H9 (cell line): ENCODE measurements at regions not wholly inside any gene's neighbourhood (a gene's known extent, or its start where the extent isn't known, plus 50 kb on each side); places are given as distances from the start of the nearest gene placed in this dataset.

Experiments
- DNase-seq: peaks from one replicate; pipeline ENCODE4 v3.0.0-alpha.2; 2017
- H2AFZ ChIP-seq: one replicate; pipeline ENCODE4 v1.6.1; 2013; ENCODE audit warnings: mild to moderate bottlenecking, low read length, control low read depth, moderate library complexity
- H2AK5ac ChIP-seq: 2 replicates; pipeline ENCODE4 v1.6.1; 2013; ENCODE audit warnings: low read length, control low read depth, mixed read lengths; ENCODE audit not compliant: insufficient read length
- H2BK120ac ChIP-seq: one replicate; pipeline ENCODE4 v1.6.1; 2013; ENCODE audit warnings: low read depth, mild to moderate bottlenecking, low read length, control low read depth, inconsistent platforms; ENCODE audit not compliant: poor library complexity, severe bottlenecking
- H2BK12ac ChIP-seq: 2 replicates; pipeline ENCODE4 v1.6.1; 2013; ENCODE audit warnings: low read length, control low read depth, mixed read lengths, low read depth; ENCODE audit not compliant: insufficient read length
- H2BK15ac ChIP-seq: 2 replicates; pipeline ENCODE4 v1.6.1; 2013; ENCODE audit warnings: low read depth, low read length, control low read depth
- H2BK20ac ChIP-seq: one replicate; pipeline ENCODE4 v1.6.1; 2013; ENCODE audit warnings: low read depth, mild to moderate bottlenecking, low read length, control low read depth, inconsistent platforms; ENCODE audit not compliant: poor library complexity, severe bottlenecking
- H2BK5ac ChIP-seq: 2 replicates; pipeline ENCODE4 v1.6.1; 2013; ENCODE audit warnings: low read length, control low read depth, mixed read lengths; ENCODE audit not compliant: insufficient read length
- H3K14ac ChIP-seq: 2 replicates; pipeline ENCODE4 v1.6.1; 2013; ENCODE audit warnings: low read length, control low read depth; ENCODE audit not compliant: insufficient read depth
- H3K18ac ChIP-seq: 2 replicates; pipeline ENCODE4 v1.6.1; 2013; ENCODE audit warnings: low read depth, mild to moderate bottlenecking, mixed read lengths, low read length, control low read depth; ENCODE audit not compliant: insufficient read length
- H3K23ac ChIP-seq: 2 replicates; pipeline ENCODE4 v1.6.1; 2013; ENCODE audit warnings: low read length, control low read depth, mixed read lengths, low read depth; ENCODE audit not compliant: insufficient read length
- H3K23me2 ChIP-seq: 2 replicates; pipeline ENCODE4 v1.6.1; 2013; ENCODE audit warnings: low read depth, mild to moderate bottlenecking, mixed read lengths, low read length, control low read depth; ENCODE audit not compliant: insufficient read length, poor library complexity, severe bottlenecking
- H3K27ac ChIP-seq: 2 replicates; pipeline ENCODE4 v1.5.1; 2013; ENCODE audit warnings: low read length, control low read depth, mixed read lengths, low read depth; ENCODE audit not compliant: insufficient read length
- H3K27me3 ChIP-seq: 2 replicates; pipeline ENCODE4 v1.6.1; 2013; ENCODE audit warnings: low read length, control low read depth, inconsistent platforms; ENCODE audit not compliant: insufficient read depth
- H3K4ac ChIP-seq: 2 replicates; pipeline ENCODE4 v1.6.1; 2013; ENCODE audit warnings: low read depth, mild to moderate bottlenecking, control low read depth, inconsistent platforms, low read length, moderate library complexity
- H3K4me1 ChIP-seq: 2 replicates; pipeline ENCODE4 v1.6.1; 2013; ENCODE audit warnings: low read length, control low read depth, inconsistent platforms; ENCODE audit not compliant: insufficient read depth
- H3K4me2 ChIP-seq: 2 replicates; pipeline ENCODE4 v1.6.1; 2013; ENCODE audit warnings: low read length, control low read depth, mixed read lengths; ENCODE audit not compliant: insufficient read length, insufficient read depth
- H3K56ac ChIP-seq: 2 replicates; pipeline ENCODE4 v1.6.1; 2013; ENCODE audit warnings: low read depth, mild to moderate bottlenecking, mixed read lengths, low read length, control low read depth; ENCODE audit not compliant: insufficient read length
- H3K79me1 ChIP-seq: 2 replicates; pipeline ENCODE4 v1.6.1; 2013; ENCODE audit warnings: low read depth, mild to moderate bottlenecking, moderate library complexity, low read length, control low read depth, inconsistent platforms; ENCODE audit not compliant: insufficient read depth, poor library complexity, severe bottlenecking
- H3K79me2 ChIP-seq: 2 replicates; pipeline ENCODE4 v1.6.1; 2013; ENCODE audit warnings: low read length, control low read depth, inconsistent platforms; ENCODE audit not compliant: insufficient read depth
- H3K9ac ChIP-seq: 2 replicates; pipeline ENCODE4 v1.6.1; 2013; ENCODE audit warnings: low read length, control low read depth, mixed read lengths; ENCODE audit not compliant: insufficient read length; ENCODE audit errors: extremely low read depth
- H3K9me3 ChIP-seq: one replicate; pipeline ENCODE4 v1.6.1; 2013; ENCODE audit warnings: low read depth, low read length, inconsistent platforms; ENCODE audit not compliant: control insufficient read depth
- H3T11ph ChIP-seq: one replicate; pipeline ENCODE4 v1.6.1; 2013; ENCODE audit warnings: mild to moderate bottlenecking, low read length, control low read depth, inconsistent platforms
- H4K20me1 ChIP-seq: one replicate; pipeline ENCODE4 v1.6.1; 2013; ENCODE audit not compliant: control insufficient read depth, insufficient read length, insufficient read depth
- H4K5ac ChIP-seq: 2 replicates; pipeline ENCODE4 v1.6.1; 2013; ENCODE audit warnings: low read depth, mild to moderate bottlenecking, mixed read lengths, low read length, control low read depth; ENCODE audit not compliant: insufficient read length
- H4K8ac ChIP-seq: replicated peaks from 2 replicates; pipeline ENCODE4 v1.6.1; 2013; ENCODE audit warnings: low read length, control low read depth, mixed read lengths, low read depth; ENCODE audit not compliant: insufficient read length
- H4K91ac ChIP-seq: 2 replicates; pipeline ENCODE4 v1.6.1; 2013; ENCODE audit warnings: low read depth, mild to moderate bottlenecking, moderate library complexity, mixed read lengths, low read length, control low read depth; ENCODE audit not compliant: insufficient read length
- H3K27ac Mint-ChIP-seq, 3 experiments: 2 replicates in 2 of 3; 3 replicates in 1 of 3; pipeline ENCODE4 v1.8.0; 2020 to 2021; ENCODE audit warnings: mixed read lengths in 3 of 3, mild to moderate bottlenecking in 1 of 3, moderate library complexity in 1 of 3
- H3K27me3 Mint-ChIP-seq: 2 replicates; pipeline ENCODE4 v1.8.0; 2021; ENCODE audit warnings: low read depth, mild to moderate bottlenecking, moderate library complexity, mixed read lengths
- H3K36me3 Mint-ChIP-seq, 3 experiments: 2 replicates in 2 of 3; 3 replicates in 1 of 3; pipeline ENCODE4 v1.8.0; 2020 to 2021; ENCODE audit warnings: low read depth in 3 of 3, mixed read lengths in 3 of 3; ENCODE audit not compliant: insufficient read depth in 1 of 3
- H3K4me1 Mint-ChIP-seq, 2 experiments: 2 replicates each; pipeline ENCODE4 v1.8.0; 2020; ENCODE audit warnings: mixed read lengths in 2 of 2
- H3K4me3 Mint-ChIP-seq, 2 experiments: 2 replicates in 1 of 2; 3 replicates in 1 of 2; pipeline ENCODE4 v1.8.0; 2020 to 2021; ENCODE audit warnings: mild to moderate bottlenecking in 2 of 2, mixed read lengths in 2 of 2, moderate library complexity in 1 of 2
- H3K9me3 Mint-ChIP-seq, 2 experiments: 2 replicates in 1 of 2; 3 replicates in 1 of 2; pipeline ENCODE4 v1.8.0; 2020; ENCODE audit warnings: mild to moderate bottlenecking in 2 of 2, mixed read lengths in 2 of 2, moderate library complexity in 1 of 2
- WGBS: extraction: QIAGEN DNeasy Blood & Tissue Kit; methylation state at CpG from one replicate; pipeline ENCODE4 v1.1.7; 2013; ENCODE audit warnings: missing lambda C conversion rate, low lambda C conversion rate, mixed read lengths; ENCODE audit not compliant: insufficient read length; ENCODE audit errors: extremely low coverage; 5-methylcytosine and 5-hydroxymethylcytosine counted together
- TF ChIP-seq, protein P1 (sequence below): fragments of 200-600 bp; sonication (generic); conservative IDR thresholded peaks from 3 replicates; pipeline ENCODE4 v1.8.0; 2021; ENCODE audit warnings: antibody characterized with exemption, mild to moderate bottlenecking

DNA sequence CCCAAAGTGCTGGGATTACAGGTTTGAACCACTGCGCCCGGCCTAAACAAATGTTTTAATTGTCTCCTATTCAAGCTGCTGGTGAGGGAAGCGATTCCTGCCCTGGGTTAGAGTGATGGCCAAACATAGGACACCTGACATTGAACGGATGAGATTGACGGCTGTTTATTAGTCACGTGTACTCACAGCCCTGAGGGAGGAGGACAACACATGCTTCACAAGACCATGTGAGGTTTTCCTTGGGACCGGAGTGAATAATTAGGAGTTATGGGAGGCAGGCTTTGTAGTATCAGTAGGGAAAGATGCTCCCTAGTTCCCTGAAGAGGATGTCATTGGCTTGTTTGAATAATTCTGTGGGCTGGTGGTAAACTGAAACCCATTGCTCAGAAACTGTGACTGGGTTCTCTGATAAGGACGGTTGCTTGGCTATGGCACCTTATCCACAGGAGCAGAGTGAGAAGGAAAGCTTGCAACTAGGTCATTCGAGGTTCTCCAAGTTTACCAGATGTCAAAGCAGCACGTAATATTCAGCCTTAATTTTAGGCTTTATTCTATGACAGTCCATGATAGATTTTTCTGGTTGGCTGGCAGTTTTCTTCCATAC lies 245.8 kb downstream of the PLA2G4A start:
- no peaks in the 10 kb centered on the region; the same call in 1 of the 2 replicates for H3K79me2 ChIP-seq
- no peak overlapping the region for H2AK5ac ChIP-seq
- H4K8ac ChIP-seq: no peak overlapping the region
- H2AFZ ChIP-seq: no peak overlapping the region
- no peak for DNase-seq
- no CpG with 5 or more reads among the region's 10 CpGs for WGBS
- H3K27ac ChIP-seq: no peak overlapping the region
- H3K27ac Mint-ChIP-seq: no peak overlapping the region
- TF ChIP-seq, protein P1, sequence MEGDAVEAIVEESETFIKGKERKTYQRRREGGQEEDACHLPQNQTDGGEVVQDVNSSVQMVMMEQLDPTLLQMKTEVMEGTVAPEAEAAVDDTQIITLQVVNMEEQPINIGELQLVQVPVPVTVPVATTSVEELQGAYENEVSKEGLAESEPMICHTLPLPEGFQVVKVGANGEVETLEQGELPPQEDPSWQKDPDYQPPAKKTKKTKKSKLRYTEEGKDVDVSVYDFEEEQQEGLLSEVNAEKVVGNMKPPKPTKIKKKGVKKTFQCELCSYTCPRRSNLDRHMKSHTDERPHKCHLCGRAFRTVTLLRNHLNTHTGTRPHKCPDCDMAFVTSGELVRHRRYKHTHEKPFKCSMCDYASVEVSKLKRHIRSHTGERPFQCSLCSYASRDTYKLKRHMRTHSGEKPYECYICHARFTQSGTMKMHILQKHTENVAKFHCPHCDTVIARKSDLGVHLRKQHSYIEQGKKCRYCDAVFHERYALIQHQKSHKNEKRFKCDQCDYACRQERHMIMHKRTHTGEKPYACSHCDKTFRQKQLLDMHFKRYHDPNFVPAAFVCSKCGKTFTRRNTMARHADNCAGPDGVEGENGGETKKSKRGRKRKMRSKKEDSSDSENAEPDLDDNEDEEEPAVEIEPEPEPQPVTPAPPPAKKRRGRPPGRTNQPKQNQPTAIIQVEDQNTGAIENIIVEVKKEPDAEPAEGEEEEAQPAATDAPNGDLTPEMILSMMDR: no peak
- H2BK5ac ChIP-seq: no peak overlapping the region
- H3K14ac ChIP-seq: no peak overlapping the region
- H3K4me3 Mint-ChIP-seq: no peak overlapping the region
- H3K4me1 ChIP-seq: no peaks in the 10 kb centered on the region; the same call in 1 of the 2 replicates
- no peak overlapping the region for H2BK120ac ChIP-seq
- no peak overlapping the region for H2BK20ac ChIP-seq
- H3T11ph ChIP-seq: no peak overlapping the region
- no peak overlapping the region for H3K56ac ChIP-seq
- no peak overlapping the region for H2BK15ac ChIP-seq
- H3K4me1 Mint-ChIP-seq: peaks cover 8 to 9% of the 10 kb centered on the region in 2 experiments
- H3K27me3 Mint-ChIP-seq: no peaks in the 10 kb centered on the region
- H4K5ac ChIP-seq: no peak overlapping the region
- H3K18ac ChIP-seq: no peak overlapping the region
- H3K79me1 ChIP-seq: no peaks in the 10 kb centered on the region
- peaks cover 2 to 13% (median 2%) of the 10 kb centered on the region in 3 experiments; a peak in 2 of 7 replicates for H3K36me3 Mint-ChIP-seq
- no peak overlapping the region for H3K4ac ChIP-seq
- H2BK12ac ChIP-seq: no peak overlapping the region
- H3K4me2 ChIP-seq: no peak overlapping the region
- H3K9me3 Mint-ChIP-seq: peaks cover 4 to 14% of the 10 kb centered on the region in 2 experiments; a peak in 4 of 5 replicates
- no peaks in the 10 kb centered on the region for H4K20me1 ChIP-seq
- H3K27me3 ChIP-seq: no peaks in the 10 kb centered on the region
- no peaks in the 10 kb centered on the region for H3K23me2 ChIP-seq
- no peaks in the 10 kb centered on the region for H3K9me3 ChIP-seq
- H3K9ac ChIP-seq: no peak overlapping the region
- no peak overlapping the region for H3K23ac ChIP-seq
- H4K91ac ChIP-seq: no peak overlapping the region
